ENCODE measurements at regions not wholly inside any gene's neighbourhood (a gene's known extent, or its start where the extent isn't known, plus 50 kb on each side); places are given as distances from the start of the nearest gene placed in this dataset.

GRCh38 chr9:87149799-87150198, 202.5 kb upstream of the GAS1 start (continued):
- TF ChIP-seq EZH2 (IDR thresholded peaks at IDR 0.05; ENCODE audit: low read depth, unreplicated experiment) (no peak), REST (IDR thresholded peaks at IDR 0.05; ENCODE audit: unreplicated experiment) (no peak), POLR2AphosphoS5 (IDR thresholded peaks at IDR 0.05; ENCODE audit: low read depth) (no peak), ZNF331 (CRISPR knock-in tag; IDR thresholded peaks at IDR 0.05; ENCODE audit: low read depth) (no peak), STAT1 (IDR thresholded peaks at IDR 0.05; ENCODE audit: unreplicated experiment) (no peak), EZH2phosphoT487 (IDR thresholded peaks at IDR 0.05; ENCODE audit: unreplicated experiment) (no peak), CREB1 (CRISPR knock-in tag; IDR thresholded peaks at IDR 0.05; ENCODE audit: low read depth) (no peak), ZNF114 (CRISPR knock-in tag; IDR thresholded peaks at IDR 0.05) (no peak), JUNB (IDR thresholded peaks at IDR 0.05; ENCODE audit: unreplicated experiment) (no peak)

GRCh38 chr9:87152256-87152655, 204.9 kb upstream of the GAS1 start:
- no peak overlapping the region for H3K27ac ChIP-seq (ENCODE audit: low read depth)
- H3K4me2 ChIP-seq: no peak overlapping the region
- TF ChIP-seq ZNF331 (CRISPR knock-in tag; IDR thresholded peaks at IDR 0.05; ENCODE audit: low read depth) (no peak), STAT1 (IDR thresholded peaks at IDR 0.05; ENCODE audit: unreplicated experiment) (no peak), REST (IDR thresholded peaks at IDR 0.05; ENCODE audit: unreplicated experiment) (no peak)
- H3K4me1 ChIP-seq (ENCODE audit: insufficient read depth): no peaks in the 10 kb centered on the region
- H2AFZ ChIP-seq: no peak overlapping the region
- peaks cover 17% of the 10 kb centered on the region for H3K27me3 Mint-ChIP-seq (ENCODE audit: insufficient read depth, low read depth, poor library complexity)
- peaks cover 2% of the 10 kb centered on the region; the same call in 1 of the 3 replicates for H3K9me3 Mint-ChIP-seq
- H3K4me3 ChIP-seq: no peak overlapping the region
- no peaks in the 10 kb centered on the region for H4K20me1 ChIP-seq (replicated peaks; ENCODE audit: insufficient read depth)
- H3F3A ChIP-seq (replicated peaks; ENCODE audit: low read depth): no peaks in the 10 kb centered on the region; the same call in 1 of the 2 replicates
- no peak for ATAC-seq
- peaks cover 9% of the 10 kb centered on the region; the same call in 2 of the 3 replicates for H3K4me1 Mint-ChIP-seq
- no peak overlapping the region for H3K4me3 Mint-ChIP-seq
- no peak for DNase-seq (ENCODE audit: low spot score)
- H3K79me2 ChIP-seq (replicated peaks; ENCODE audit: insufficient read depth): no peaks in the 10 kb centered on the region
- H3K36me3 ChIP-seq (ENCODE audit: insufficient read depth): no peaks in the 10 kb centered on the region
- H3K27ac Mint-ChIP-seq: no peak overlapping the region
- H3K27me3 ChIP-seq (ENCODE audit: insufficient read depth): peaks cover 19% of the 10 kb centered on the region
- peaks cover 12% of the 10 kb centered on the region; the same call in 1 of the 2 replicates for H3K9me2 ChIP-seq (ENCODE audit: insufficient read depth)
- H3K36me3 Mint-ChIP-seq (ENCODE audit: low read depth): no peaks in the 10 kb centered on the region
